Gastroesophageal sphincter (tissue), 4 donors: ENCODE measurements at regions not wholly inside any gene's neighbourhood (a gene's known extent, or its start where the extent isn't known, plus 50 kb on each side); places are given as distances from the start of the nearest gene placed in this dataset.

Experiments
- ATAC-seq: fragments of 150-250 bp; one replicate; pipeline ENCODE4 v1.9.1; 2016; ENCODE audit warnings: mild to moderate bottlenecking, moderate library complexity
- H3K27ac ChIP-seq, 4 donors: fragments of 200-600 bp; sonication (generic) in 3 of 4; 1 replicate in 3 of 4; 2 replicates in 1 of 4; pipeline ENCODE4 v1.5.1; 2016 to 2019
- H3K27me3 ChIP-seq: fragments of 200-600 bp; sonication (generic); one replicate; pipeline ENCODE4 v1.5.1; 2019
- H3K36me3 ChIP-seq, 2 donors: fragments of 200-600 bp; sonication (generic); one replicate each; pipeline ENCODE4 v1.5.1; 2019; ENCODE audit warnings: control low read depth in 1 of 2
- H3K4me1 ChIP-seq, 3 donors: fragments of 200-600 bp; sonication (generic); 1 replicate in 2 of 3; 2 replicates in 1 of 3; pipeline ENCODE4 v1.5.1; 2016 to 2019; ENCODE audit warnings: control low read depth in 2 of 3
- H3K4me3 ChIP-seq, 2 donors: fragments of 200-600 bp; sonication (generic); one replicate each; pipeline ENCODE4 v1.5.1; 2019; ENCODE audit warnings: mild to moderate bottlenecking in 1 of 2, moderate library complexity in 1 of 2
- H3K9me3 ChIP-seq, 3 donors: fragments of 200-600 bp; sonication (generic); one replicate each; pipeline ENCODE4 v1.5.1; 2017 to 2019; ENCODE audit warnings: control low read depth in 2 of 3
- CTCF ChIP-seq, 4 experiments: fragments of 200-600 bp in 2 of 4; fragments of 450-650 bp in 2 of 4; sonication (generic) in 1 of 4; IDR thresholded peaks; one replicate each; pipeline ENCODE4 v1.5.1; 2017 to 2019; ENCODE audit warnings: antibody characterized with exemption in 4 of 4, mild to moderate bottlenecking in 2 of 4, moderate library complexity in 2 of 4
- EP300 ChIP-seq: sonication (generic); formaldehyde crosslinking; IDR thresholded peaks from one replicate; pipeline ENCODE4 v1.6.1; 2017; ENCODE audit warnings: antibody characterized with exemption, mild to moderate bottlenecking
- POLR2A ChIP-seq, 2 donors: fragments of 450-650 bp; IDR thresholded peaks; one replicate each; pipeline ENCODE4 v1.6.1; 2017; ENCODE audit warnings: antibody characterized with exemption in 2 of 2, mild to moderate bottlenecking in 2 of 2, moderate library complexity in 1 of 2
- POLR2AphosphoS5 ChIP-seq: sonication (generic); formaldehyde crosslinking; IDR thresholded peaks from one replicate; pipeline ENCODE4 v1.6.1; 2017; ENCODE audit warnings: antibody characterized with exemption
- WGBS, 2 donors: methylation state at CpG; one replicate each; pipeline ENCODE4 v1.1.5; 2018; ENCODE audit warnings: low coverage in 1 of 2; 5-methylcytosine and 5-hydroxymethylcytosine counted together

- no peaks in the 10 kb centered on the region for H3K4me1 ChIP-seq
- H3K27ac ChIP-seq, result no peak overlapping the region
- no peak for TF ChIP-seq EP300
- no peak for TF ChIP-seq POLR2AphosphoS5
- no peak for TF ChIP-seq POLR2A (IDR thresholded peaks at IDR 0.05)
- no peak for TF ChIP-seq CTCF (IDR thresholded peaks at IDR 0.05)
- no peak for ATAC-seq
- H3K4me3 ChIP-seq, result no peak overlapping the region
- H3K27me3 ChIP-seq, result peaks cover 15% of the 10 kb centered on the region
- 55 to 67% methylated on average over 2 of the region's 2 CpGs for WGBS, 2 donors
- H3K36me3 ChIP-seq, result no peaks in the 10 kb centered on the region
- H3K9me3 ChIP-seq, result no peaks in the 10 kb centered on the region
Measured at GRCh38 chr1:214199585-214199984, 81.4 kb upstream of the SMYD2 start.

GRCh38 chr1:214202992-214203391 is 78.0 kb upstream of the SMYD2 start:
- TF ChIP-seq CTCF (IDR thresholded peaks at IDR 0.05) (no peak), EP300 (no peak), POLR2A (IDR thresholded peaks at IDR 0.05) (no peak), POLR2AphosphoS5 (no peak)
- Histone ChIP-seq H3K27ac (no peak overlapping the region), H3K9me3 (no peaks in the 10 kb centered on the region), H3K36me3 (no peaks in the 10 kb centered on the region), H3K4me3 (no peak overlapping the region), H3K27me3 (peaks cover 11% of the 10 kb centered on the region), H3K4me1 (no peaks in the 10 kb centered on the region)
- 55 to 56% methylated on average over 2 of the region's 3 CpGs for WGBS, 2 donors
- no peak for ATAC-seq

GRCh38 chr1:214205053-214205452 is 75.9 kb upstream of the SMYD2 start:
- Histone ChIP-seq H3K27me3 (peaks cover 11% of the 10 kb centered on the region), H3K27ac (no peak overlapping the region), H3K4me3 (no peak overlapping the region), H3K9me3 (no peaks in the 10 kb centered on the region), H3K4me1 (no peaks in the 10 kb centered on the region), H3K36me3 (no peaks in the 10 kb centered on the region)
- TF ChIP-seq CTCF (IDR thresholded peaks at IDR 0.05) (no peak), EP300 (no peak), POLR2AphosphoS5 (no peak), POLR2A (IDR thresholded peaks at IDR 0.05) (no peak)
- WGBS, 2 donors, result 67 to 72% methylated on average over 5 to 7 of the region's 8 CpGs
- ATAC-seq, result no peak

GRCh38 chr1:214208460-214208859 is 72.5 kb upstream of the SMYD2 start:
- 77 to 93% methylated on average over 2 to 9 of the region's 14 CpGs for WGBS, 2 donors
- Histone ChIP-seq H3K4me3 (no peak overlapping the region), H3K4me1 (no peaks in the 10 kb centered on the region), H3K36me3 (no peaks in the 10 kb centered on the region), H3K27ac (no peak overlapping the region), H3K9me3 (no peaks in the 10 kb centered on the region), H3K27me3 (peaks cover 5% of the 10 kb centered on the region)
- no peak for ATAC-seq
- TF ChIP-seq POLR2AphosphoS5, result no peak
- no peak for TF ChIP-seq CTCF (IDR thresholded peaks at IDR 0.05)
- TF ChIP-seq EP300, result no peak

GRCh38 chr1:214209260-214209808 is 71.6 kb upstream of the SMYD2 start:
- Histone ChIP-seq H3K27ac (no peak overlapping the region), H3K27me3 (peaks cover 4% of the 10 kb centered on the region), H3K4me1 (peaks cover 0 to 3% (median 0%) of the 10 kb centered on the region in 3 donors), H3K9me3 (no peaks in the 10 kb centered on the region), H3K36me3 (no peaks in the 10 kb centered on the region), H3K4me3 (no peak overlapping the region)
- ATAC-seq, result no peak
- TF ChIP-seq POLR2AphosphoS5, result no peak
- 65% methylated on average over 7 of the region's 7 CpGs; no CpG with 5 or more reads in 1 of the 2 donors for WGBS, 2 donors
